Panc1 (cell line): ENCODE measurements at regions not wholly inside any gene's neighbourhood (a gene's known extent, or its start where the extent isn't known, plus 50 kb on each side); places are given as distances from the start of the nearest gene placed in this dataset.

Source experiments
- CTCF ChIP-seq: fragments of 450-650 bp; IDR thresholded peaks from 2 replicates; pipeline ENCODE4 v1.5.1; 2017; ENCODE audit warnings: mild to moderate bottlenecking
- POLR2AphosphoS5 ChIP-seq: IDR thresholded peaks from 2 replicates; pipeline ENCODE4 v1.6.1; 2012; ENCODE audit warnings: mild to moderate bottlenecking, low read depth, low read length, moderate library complexity
- SIN3A ChIP-seq: IDR thresholded peaks from 2 replicates; pipeline ENCODE4 v1.6.1; 2012; ENCODE audit warnings: low read depth, mild to moderate bottlenecking, low read length, moderate library complexity, borderline replicate concordance; ENCODE audit not compliant: insufficient read depth
- TF ChIP-seq, protein P1 (sequence below), 2 experiments: IDR thresholded peaks; 2 replicates each; pipeline ENCODE4 v1.6.1; 2011 to 2012; ENCODE audit warnings: low read depth in 2 of 2, control low read depth in 1 of 2, low read length in 1 of 2, mild to moderate bottlenecking in 1 of 2, moderate library complexity in 1 of 2; ENCODE audit not compliant: insufficient read depth in 1 of 2

GRCh38 chr10:111186358-111186757 lies 109.5 kb downstream of the ADRA2A start:
- TF ChIP-seq CTCF = no peak
- no peak for TF ChIP-seq POLR2AphosphoS5
- TF ChIP-seq SIN3A = no peak
- TF ChIP-seq, protein P1, sequence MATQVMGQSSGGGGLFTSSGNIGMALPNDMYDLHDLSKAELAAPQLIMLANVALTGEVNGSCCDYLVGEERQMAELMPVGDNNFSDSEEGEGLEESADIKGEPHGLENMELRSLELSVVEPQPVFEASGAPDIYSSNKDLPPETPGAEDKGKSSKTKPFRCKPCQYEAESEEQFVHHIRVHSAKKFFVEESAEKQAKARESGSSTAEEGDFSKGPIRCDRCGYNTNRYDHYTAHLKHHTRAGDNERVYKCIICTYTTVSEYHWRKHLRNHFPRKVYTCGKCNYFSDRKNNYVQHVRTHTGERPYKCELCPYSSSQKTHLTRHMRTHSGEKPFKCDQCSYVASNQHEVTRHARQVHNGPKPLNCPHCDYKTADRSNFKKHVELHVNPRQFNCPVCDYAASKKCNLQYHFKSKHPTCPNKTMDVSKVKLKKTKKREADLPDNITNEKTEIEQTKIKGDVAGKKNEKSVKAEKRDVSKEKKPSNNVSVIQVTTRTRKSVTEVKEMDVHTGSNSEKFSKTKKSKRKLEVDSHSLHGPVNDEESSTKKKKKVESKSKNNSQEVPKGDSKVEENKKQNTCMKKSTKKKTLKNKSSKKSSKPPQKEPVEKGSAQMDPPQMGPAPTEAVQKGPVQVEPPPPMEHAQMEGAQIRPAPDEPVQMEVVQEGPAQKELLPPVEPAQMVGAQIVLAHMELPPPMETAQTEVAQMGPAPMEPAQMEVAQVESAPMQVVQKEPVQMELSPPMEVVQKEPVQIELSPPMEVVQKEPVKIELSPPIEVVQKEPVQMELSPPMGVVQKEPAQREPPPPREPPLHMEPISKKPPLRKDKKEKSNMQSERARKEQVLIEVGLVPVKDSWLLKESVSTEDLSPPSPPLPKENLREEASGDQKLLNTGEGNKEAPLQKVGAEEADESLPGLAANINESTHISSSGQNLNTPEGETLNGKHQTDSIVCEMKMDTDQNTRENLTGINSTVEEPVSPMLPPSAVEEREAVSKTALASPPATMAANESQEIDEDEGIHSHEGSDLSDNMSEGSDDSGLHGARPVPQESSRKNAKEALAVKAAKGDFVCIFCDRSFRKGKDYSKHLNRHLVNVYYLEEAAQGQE (IDR thresholded peaks at IDR 0.05; ENCODE audit: insufficient read depth in 1 of 2, low read depth in 2 of 2, low read length in 1 of 2) = no peak
